ENCODE measurements at regions not wholly inside any gene's neighbourhood (a gene's known extent, or its start where the extent isn't known, plus 50 kb on each side); places are given as distances from the start of the nearest gene placed in this dataset.
A peak's percentile ranks its signal among the peaks of the same experiment; 100 is the strongest.

GRCh38 chr2:71891155-71891554, 256.5 kb downstream of the CYP26B1 start:
- DNase-seq = no peak

GRCh38 chr2:71889759-71890684, 257.6 kb downstream of the CYP26B1 start:
- peak; percentile 91 for DNase-seq

GRCh38 chr2:71888751-71889445, 258.8 kb downstream of the CYP26B1 start:
- peak; percentile 60 for DNase-seq

- no peak for DNase-seq
Measured at GRCh38 chr2:71887196-71887595, 260.5 kb downstream of the CYP26B1 start.

- DNase-seq = no peak
Measured at GRCh38 chr2:71886241-71886640, 261.4 kb downstream of the CYP26B1 start.

- DNase-seq = peak; percentile 69
Measured at GRCh38 chr2:71884303-71885042, 263.2 kb downstream of the CYP26B1 start.

GRCh38 chr2:71882949-71883472, 264.7 kb downstream of the CYP26B1 start:
- peak; percentile 74 for DNase-seq

- DNase-seq = no peak
Measured at GRCh38 chr2:71882236-71882946, 265.3 kb downstream of the CYP26B1 start.

- peak; percentile 30 for DNase-seq
Measured at GRCh38 chr2:71880846-71881610, 266.6 kb downstream of the CYP26B1 start.

GRCh38 chr2:71880287-71880686, 267.4 kb downstream of the CYP26B1 start:
- DNase-seq = no peak

- DNase-seq = no peak
Measured at GRCh38 chr2:71879509-71880184, 268.0 kb downstream of the CYP26B1 start.

GRCh38 chr2:71878626-71879508, 268.8 kb downstream of the CYP26B1 start:
- DNase-seq = no peak

- DNase-seq = no peak
Measured at GRCh38 chr2:71877636-71878035, 270.0 kb downstream of the CYP26B1 start.

GRCh38 chr2:71876542-71877451, 270.9 kb downstream of the CYP26B1 start:
- DNase-seq = no peak

- no peak for DNase-seq
Measured at GRCh38 chr2:71872466-71873051, 275.1 kb downstream of the CYP26B1 start.

- no peak for DNase-seq
Measured at GRCh38 chr2:71865391-71865965, 282.2 kb downstream of the CYP26B1 start.

GRCh38 chr2:71864085-71864484, 283.6 kb downstream of the CYP26B1 start:
- DNase-seq = no peak

GRCh38 chr2:71863396-71863795, 284.3 kb downstream of the CYP26B1 start:
- DNase-seq = no peak

Data from fibroblast of skin of scalp (primary cell).